K562 (cell line): ENCODE measurements at regions not wholly inside any gene's neighbourhood (a gene's known extent, or its start where the extent isn't known, plus 50 kb on each side); places are given as distances from the start of the nearest gene placed in this dataset.

Experiments used
- ATAC-seq: fragments of 200-7000 bp; cut with Tn5 transposase; 3 replicates; pipeline ENCODE4 v1.9.1; 2020; ENCODE audit warnings: moderate library complexity
- BruUV-seq: library from RNA; stranded (reverse); fragments of 400-500 nt; replicated peaks from 2 replicates; lab custom pipeline; 2021; lab: Mats Ljungman, UMichigan
- CTCF ChIA-PET: fragments of 300-600 bp; formaldehyde crosslinking; extraction: SDS; loops from one replicate; lab custom pipeline; 2021; ENCODE audit warnings: low intra/inter-chr PET ratio; lab: Yijun Ruan, JAX
- POLR2A ChIA-PET: fragments of 300-600, 350-650 bp; sonication (Branson Sonifier 250); formaldehyde crosslinking; extraction: SDS; loops from one replicate; lab custom pipeline; 2021; ENCODE audit warnings: antibody characterized with exemption, inconsistent platforms; lab: Yijun Ruan, JAX
- DNase-seq, 4 experiments: peaks; one replicate each; pipeline versions ENCODE4 v3.0.0 to v3.0.0-alpha.2; 2011 to 2018; ENCODE audit warnings: low spot score in 3 of 4, mixed read lengths in 3 of 4; ENCODE audit errors: extremely low read depth in 1 of 4
- FAIRE-seq: peaks from 2 replicates; lab custom pipeline; 2011; peaks lifted over from hg19 to GRCh38; lab: Jason Lieb, UNC
- H2AFZ ChIP-seq: 2 replicates; pipeline ENCODE4 v1.6.0; 2011; ENCODE audit warnings: low read depth, low read length, control low read depth, inconsistent platforms
- H3K27ac ChIP-seq: fragments of 200-600 bp; 3 replicates; pipeline ENCODE4 v1.8.0; 2011; ENCODE audit warnings: low read depth, mild to moderate bottlenecking, control low read depth, inconsistent platforms, low read length, moderate library complexity, mixed read lengths; ENCODE audit errors: extremely low read depth
- H3K27me3 ChIP-seq, 2 experiments: fragments of 300-600 bp in 1 of 2; 2 replicates in 1 of 2; 3 replicates in 1 of 2; pipeline versions ENCODE4 v1.6.0 to v1.8.0; 2011; ENCODE audit warnings: inconsistent platforms in 2 of 2, low read length in 2 of 2, mild to moderate bottlenecking in 1 of 2, mixed read lengths in 1 of 2, moderate library complexity in 1 of 2; ENCODE audit not compliant: control insufficient read depth in 2 of 2, insufficient read depth in 2 of 2
- H3K36me3 ChIP-seq: fragments of 300-600 bp; 3 replicates; pipeline ENCODE4 v1.8.0; 2011; ENCODE audit warnings: mild to moderate bottlenecking, low read length, inconsistent platforms; ENCODE audit not compliant: control insufficient read depth, insufficient read depth
- H3K4me1 ChIP-seq, 2 experiments: fragments of 200-600 bp in 1 of 2; replicated peaks in 1 of 2; 2 replicates in 1 of 2; 3 replicates in 1 of 2; pipeline versions ENCODE4 v1.5.1 to v1.8.0; 2011; ENCODE audit warnings: inconsistent platforms in 2 of 2, low read length in 2 of 2, mild to moderate bottlenecking in 1 of 2, mixed read lengths in 1 of 2, moderate library complexity in 1 of 2; ENCODE audit not compliant: control insufficient read depth in 2 of 2, insufficient read depth in 2 of 2
- H3K4me2 ChIP-seq: 2 replicates; pipeline ENCODE4 v1.6.1; 2011; ENCODE audit warnings: low read length, control low read depth, inconsistent platforms, mixed read lengths; ENCODE audit not compliant: insufficient read depth
- H3K4me3 ChIP-seq: fragments of 200-600 bp; sonication (generic), shearing (Covaris generic); 2 replicates; pipeline ENCODE4 v1.5.1; 2016; ENCODE audit warnings: control low read depth, inconsistent platforms
- H3K79me2 ChIP-seq: fragments of 200-600 bp; 3 replicates; pipeline ENCODE4 v1.8.0; 2011; ENCODE audit warnings: low read length, inconsistent platforms; ENCODE audit not compliant: control insufficient read depth, insufficient read depth
- H3K9ac ChIP-seq, 2 experiments: 2 replicates each; pipeline versions ENCODE4 v1.6.0 to v1.6.1; 2011; ENCODE audit warnings: low read depth in 2 of 2, low read length in 2 of 2, control low read depth in 1 of 2, inconsistent platforms in 1 of 2, mild to moderate bottlenecking in 1 of 2, mixed read lengths in 1 of 2; ENCODE audit not compliant: insufficient read depth in 1 of 2
- H3K9me1 ChIP-seq: one replicate; pipeline ENCODE4 v1.6.0; 2011; ENCODE audit warnings: inconsistent platforms, mild to moderate bottlenecking, low read length, moderate library complexity; ENCODE audit not compliant: control insufficient read depth, insufficient read depth
- H3K9me3 ChIP-seq: replicated peaks from 2 replicates; pipeline ENCODE4 v1.5.1; 2011; ENCODE audit warnings: low read depth, low read length, inconsistent platforms; ENCODE audit not compliant: control insufficient read depth, insufficient read depth
- H4K20me1 ChIP-seq: replicated peaks from 2 replicates; pipeline ENCODE4 v1.6.1; 2011; ENCODE audit warnings: low read length, inconsistent platforms, mixed read lengths; ENCODE audit not compliant: control insufficient read depth, insufficient read depth
- HOXB6 ChIP-seq: fragments of 250-450 bp; sonication (Bioruptor Pico); IDR thresholded peaks from 2 replicates; pipeline ENCODE4 v1.5.1; 2022; ENCODE audit warnings: mild to moderate bottlenecking, borderline replicate concordance
- NR0B1 ChIP-seq: fragments of 450-650 bp; IDR thresholded peaks from one replicate; pipeline ENCODE4 v1.6.1; 2018; ENCODE audit warnings: mild to moderate bottlenecking, moderate library complexity; ENCODE audit not compliant: partially characterized antibody
- PHTF2 ChIP-seq: fragments of 250-450 bp; sonication (Bioruptor Pico); IDR thresholded peaks from 2 replicates; pipeline ENCODE4 v1.5.0; 2021; ENCODE audit warnings: mild to moderate bottlenecking
- RBBP5 ChIP-seq: fragments of 200-600 bp; sonication (generic); IDR thresholded peaks from 2 replicates; pipeline ENCODE4 v1.6.1; 2012; ENCODE audit warnings: borderline replicate concordance, mild to moderate bottlenecking, low read length, control low read depth, inconsistent platforms; ENCODE audit not compliant: insufficient read depth, poor library complexity, severe bottlenecking
- SNAPC5 ChIP-seq: fragments of 250-450 bp; sonication (Bioruptor Pico); IDR thresholded peaks from 2 replicates; pipeline ENCODE4 v1.8.0; 2021; ENCODE audit warnings: moderate library complexity, mild to moderate bottlenecking, inconsistent platforms
- TFE3 ChIP-seq: fragments of 450-650 bp; formaldehyde crosslinking; IDR thresholded peaks from 2 replicates; pipeline ENCODE4 v1.4.0; 2020; ENCODE audit warnings: mild to moderate bottlenecking, mixed read lengths
- ZBTB26 ChIP-seq: fragments of 450-650 bp; formaldehyde crosslinking; IDR thresholded peaks from 2 replicates; pipeline ENCODE4 v1.4.0; 2022; ENCODE audit warnings: missing genetic modification characterization
- WGBS: fragments of 100-300 bp; shearing (Covaris generic); methylation state at CpG from one replicate; pipeline ENCODE4 v1.1.6; 2016; ENCODE audit warnings: low coverage, mixed read lengths; ENCODE audit not compliant: insufficient coverage; ENCODE audit errors: missing lambda C conversion rate; 5-methylcytosine and 5-hydroxymethylcytosine counted together
- in situ Hi-C: fragments of 300-500 bp; cut with MboI; formaldehyde crosslinking; loops from 4 replicates; pipeline ENCODE4 v1.15.0; 2018; ENCODE audit warnings: inconsistent platforms, mixed read lengths
- intact Hi-C: fragments of 100-400 bp; cut with micrococcal nuclease; formaldehyde crosslinking; loops from 2 replicates; pipeline ENCODE4 v1.14.2; 2022

- Histone ChIP-seq H3K36me3 (no peaks in the 10 kb centered on the region), H4K20me1 (no peaks in the 10 kb centered on the region), H3K9me1 (no peaks in the 10 kb centered on the region), H3K4me3 (no peak overlapping the region), H3K4me1 (no peaks in the 10 kb centered on the region), H3K79me2 (no peaks in the 10 kb centered on the region), H3K27ac (no peak overlapping the region), H3K27me3 (no peaks in the 10 kb centered on the region), H3K9me3 (no peaks in the 10 kb centered on the region), H3K9ac (no peak overlapping the region), H3K4me2 (no peak overlapping the region), H2AFZ (no peak overlapping the region)
- ChIA-PET POLR2A (no interaction called here), CTCF (no interaction called here)
- intact Hi-C loops (no loop called here), in situ Hi-C loops (no loop called here)
- no peak for TF ChIP-seq NR0B1
- TF ChIP-seq ZBTB26 (CRISPR knock-in tag): no peak
- TF ChIP-seq TFE3 (CRISPR knock-in tag): no peak
- no peak for TF ChIP-seq RBBP5
- TF ChIP-seq SNAPC5 (CRISPR knock-in tag): no peak
- TF ChIP-seq PHTF2 (CRISPR knock-in tag): no peak
- TF ChIP-seq HOXB6 (CRISPR knock-in tag): no peak
- DNase-seq: no peak
- no peak for FAIRE-seq
- WGBS: 0% methylated on average over 1 of the region's 1 CpG
- ATAC-seq: no peak
- no TSS peak for BruUV-seq
Measured at GRCh38 chr12:40618636-40619035, 73.6 kb upstream of the CNTN1 start.
